ENCODE measurements at regions not wholly inside any gene's neighbourhood (a gene's known extent, or its start where the extent isn't known, plus 50 kb on each side); places are given as distances from the start of the nearest gene placed in this dataset.

DNA sequence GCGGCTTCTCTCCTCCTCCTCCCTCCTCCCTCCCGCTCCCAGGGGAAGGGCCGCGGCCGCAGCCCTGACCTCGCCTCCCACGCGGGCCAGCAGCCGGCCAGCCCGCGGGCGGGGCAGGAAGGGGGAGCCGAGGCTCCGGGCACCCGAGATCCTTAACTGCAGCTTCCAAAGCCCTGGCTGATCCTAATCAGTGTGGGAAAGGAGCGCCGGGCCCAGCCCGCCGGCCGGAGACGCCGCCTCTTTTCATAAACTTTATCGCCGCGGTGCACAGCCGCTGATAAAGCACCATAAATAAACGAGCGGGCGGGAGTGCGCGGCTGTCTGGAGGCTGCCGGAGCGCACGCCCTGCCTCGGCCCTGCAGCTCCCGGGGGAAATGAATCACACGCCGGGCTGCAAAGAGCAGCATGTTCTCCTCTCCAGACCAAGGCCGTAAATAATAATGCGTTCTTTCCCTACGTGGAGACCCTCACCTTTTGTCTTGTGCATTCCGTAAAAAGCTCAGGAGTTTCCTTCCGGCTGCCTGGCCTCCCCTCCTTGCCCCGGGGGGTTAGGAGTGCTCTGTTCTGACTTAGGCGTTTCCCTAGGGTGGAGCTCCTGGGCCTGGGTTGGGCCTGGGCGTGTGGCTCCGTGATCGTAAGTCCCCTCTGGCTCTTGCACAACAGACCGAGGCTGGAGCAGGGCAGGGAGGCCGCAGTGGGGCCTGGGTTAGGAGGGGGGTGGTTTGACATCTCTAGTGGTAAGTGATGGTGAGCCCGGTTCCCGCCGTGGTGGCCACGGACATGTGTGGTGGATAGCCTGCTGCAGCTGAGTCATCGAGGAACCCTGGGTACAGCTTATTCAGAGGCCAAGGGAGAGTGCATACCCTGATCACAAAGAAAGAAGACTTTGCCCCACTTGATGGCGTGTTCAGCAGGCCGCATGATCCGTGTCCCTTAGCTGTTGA is 132.6 kb upstream of the HES1 start:
- Histone ChIP-seq H4K20me1 (ENCODE audit: insufficient read depth, low read length) (no peaks in the 10 kb centered on the region), H3K9ac (ENCODE audit: low read depth, low read length) (no peak overlapping the region), H3K4me3 (ENCODE audit: low read depth in 1 of 2, low read length in 2 of 2) (no peak overlapping the region), H3K27ac (ENCODE audit: low read length) (no peak overlapping the region), H3K27me3 (ENCODE audit: insufficient read depth, low read length, poor library complexity) (peaks cover 36% of the 10 kb centered on the region), H2AFZ (ENCODE audit: low read depth, low read length) (no peak overlapping the region), H3K4me1 (ENCODE audit: insufficient read depth, low read length) (no peaks in the 10 kb centered on the region), H3K79me2 (ENCODE audit: insufficient read depth, low read length) (no peaks in the 10 kb centered on the region), H3K36me3 (ENCODE audit: insufficient read depth, low read length) (no peaks in the 10 kb centered on the region), H3K9me3 (ENCODE audit: insufficient read depth, low read length, severe bottlenecking) (no peaks in the 10 kb centered on the region), H3K4me2 (ENCODE audit: insufficient read depth, low read length) (no peak overlapping the region; the same call in 1 of the 2 replicates)
- ATAC-seq (ENCODE audit: insufficient read depth, low read depth) = peak; percentile 79
- TF ChIP-seq EZH2 (IDR thresholded peaks at IDR 0.05; ENCODE audit: borderline replicate concordance, low read depth, low read length, severe bottlenecking) = peak; percentile 53
- TF ChIP-seq, protein P1, sequence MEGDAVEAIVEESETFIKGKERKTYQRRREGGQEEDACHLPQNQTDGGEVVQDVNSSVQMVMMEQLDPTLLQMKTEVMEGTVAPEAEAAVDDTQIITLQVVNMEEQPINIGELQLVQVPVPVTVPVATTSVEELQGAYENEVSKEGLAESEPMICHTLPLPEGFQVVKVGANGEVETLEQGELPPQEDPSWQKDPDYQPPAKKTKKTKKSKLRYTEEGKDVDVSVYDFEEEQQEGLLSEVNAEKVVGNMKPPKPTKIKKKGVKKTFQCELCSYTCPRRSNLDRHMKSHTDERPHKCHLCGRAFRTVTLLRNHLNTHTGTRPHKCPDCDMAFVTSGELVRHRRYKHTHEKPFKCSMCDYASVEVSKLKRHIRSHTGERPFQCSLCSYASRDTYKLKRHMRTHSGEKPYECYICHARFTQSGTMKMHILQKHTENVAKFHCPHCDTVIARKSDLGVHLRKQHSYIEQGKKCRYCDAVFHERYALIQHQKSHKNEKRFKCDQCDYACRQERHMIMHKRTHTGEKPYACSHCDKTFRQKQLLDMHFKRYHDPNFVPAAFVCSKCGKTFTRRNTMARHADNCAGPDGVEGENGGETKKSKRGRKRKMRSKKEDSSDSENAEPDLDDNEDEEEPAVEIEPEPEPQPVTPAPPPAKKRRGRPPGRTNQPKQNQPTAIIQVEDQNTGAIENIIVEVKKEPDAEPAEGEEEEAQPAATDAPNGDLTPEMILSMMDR (IDR thresholded peaks at IDR 0.05; ENCODE audit: borderline replicate concordance, extremely low read depth, low read length, poor library complexity, severe bottlenecking) = no peak
- DNase-seq = peak; percentile 21

DNA sequence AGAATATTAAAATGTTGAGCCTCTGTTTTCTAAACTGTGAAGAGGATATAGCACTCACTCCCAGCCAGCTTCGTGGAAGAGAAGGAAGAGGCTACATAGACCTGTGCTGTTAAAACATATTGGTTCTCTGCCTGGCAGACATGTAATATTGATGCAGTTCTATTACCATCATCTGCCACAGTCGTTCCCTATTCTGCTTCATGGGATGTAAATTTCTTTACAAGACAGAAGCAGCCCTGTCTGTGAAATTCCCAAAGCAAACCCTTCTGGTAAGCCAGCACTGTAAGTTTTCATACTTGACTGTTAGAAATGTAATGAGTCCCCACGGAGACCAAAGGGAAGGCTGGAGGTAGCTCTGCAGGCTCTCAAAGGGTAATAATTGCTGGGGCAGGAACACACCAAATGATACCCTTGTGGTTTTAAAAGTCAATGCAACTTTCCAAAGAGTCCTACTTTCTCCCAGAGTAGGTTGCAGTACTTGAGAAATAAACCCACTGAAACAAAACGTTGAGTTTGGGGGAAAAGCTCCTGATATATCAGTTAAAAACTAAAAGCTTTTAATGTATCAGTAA is 129.9 kb upstream of the HES1 start:
- H3K9ac ChIP-seq (ENCODE audit: low read depth, low read length) = no peak overlapping the region
- H4K20me1 ChIP-seq (ENCODE audit: insufficient read depth, low read length) = no peaks in the 10 kb centered on the region
- no peak overlapping the region for H2AFZ ChIP-seq (ENCODE audit: low read depth, low read length)
- no peaks in the 10 kb centered on the region for H3K9me3 ChIP-seq (ENCODE audit: insufficient read depth, low read length, severe bottlenecking)
- ATAC-seq (ENCODE audit: insufficient read depth, low read depth) (no peak), DNase-seq (no peak)
- H3K27me3 ChIP-seq (ENCODE audit: insufficient read depth, low read length, poor library complexity) = peaks cover 48% of the 10 kb centered on the region
- H3K4me1 ChIP-seq (ENCODE audit: insufficient read depth, low read length) = no peaks in the 10 kb centered on the region
- H3K36me3 ChIP-seq (ENCODE audit: insufficient read depth, low read length) = no peaks in the 10 kb centered on the region
- H3K27ac ChIP-seq (ENCODE audit: low read length) = no peak overlapping the region
- TF ChIP-seq, protein P1 (IDR thresholded peaks at IDR 0.05; ENCODE audit: borderline replicate concordance, extremely low read depth, low read length, poor library complexity, severe bottlenecking) = no peak
- no peak for TF ChIP-seq EZH2 (IDR thresholded peaks at IDR 0.05; ENCODE audit: borderline replicate concordance, low read depth, low read length, severe bottlenecking)
- no peaks in the 10 kb centered on the region for H3K79me2 ChIP-seq (ENCODE audit: insufficient read depth, low read length)
- H3K4me3 ChIP-seq (ENCODE audit: low read depth in 1 of 2, low read length in 2 of 2) = no peak overlapping the region
- no peak overlapping the region for H3K4me2 ChIP-seq (ENCODE audit: insufficient read depth, low read length)

DNA sequence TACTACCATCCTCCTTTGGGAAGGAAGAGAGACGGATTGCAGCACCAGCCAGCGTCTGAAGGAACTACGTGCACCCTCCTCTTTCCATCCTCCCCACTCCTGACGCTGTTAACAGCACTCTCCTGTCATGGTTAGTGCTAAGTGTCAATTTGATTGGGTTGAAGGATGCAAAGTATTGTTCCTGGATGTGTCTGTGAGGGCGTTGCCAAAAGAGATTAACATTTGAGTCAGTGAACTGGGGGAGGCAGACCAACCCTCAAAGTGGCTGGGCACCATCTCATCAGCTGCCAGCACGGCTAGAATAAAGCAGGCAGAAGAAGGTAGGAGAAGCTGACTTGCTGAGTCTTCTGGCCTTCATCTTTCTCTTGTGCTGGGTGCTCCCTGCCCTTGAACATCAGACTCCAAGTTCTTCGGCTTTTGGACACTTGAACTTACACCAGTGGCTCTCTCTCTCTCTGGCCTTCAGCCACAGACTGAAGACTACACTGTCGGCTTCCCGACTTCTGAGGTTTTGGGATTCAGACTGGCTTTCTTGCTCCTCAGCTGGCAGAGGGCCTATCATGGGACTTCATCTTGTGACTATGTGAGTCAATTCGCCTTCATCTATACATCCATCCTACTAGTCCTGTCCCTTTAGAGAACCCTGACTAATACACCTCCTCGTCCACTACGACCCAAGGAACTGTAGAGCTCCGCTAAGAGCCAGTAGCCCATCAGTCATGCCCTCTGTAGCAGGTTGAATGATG is 128.2 kb upstream of the HES1 start:
- Histone ChIP-seq H3K9me3 (ENCODE audit: insufficient read depth, low read length, severe bottlenecking) (no peaks in the 10 kb centered on the region), H3K36me3 (ENCODE audit: insufficient read depth, low read length) (no peaks in the 10 kb centered on the region), H3K9ac (ENCODE audit: low read depth, low read length) (no peak overlapping the region), H3K27ac (ENCODE audit: low read length) (no peak overlapping the region), H4K20me1 (ENCODE audit: insufficient read depth, low read length) (no peaks in the 10 kb centered on the region), H3K27me3 (ENCODE audit: insufficient read depth, low read length, poor library complexity) (peaks cover 42% of the 10 kb centered on the region), H3K4me3 (ENCODE audit: low read depth in 1 of 2, low read length in 2 of 2) (no peak overlapping the region), H3K4me2 (ENCODE audit: insufficient read depth, low read length) (no peak overlapping the region), H3K4me1 (ENCODE audit: insufficient read depth, low read length) (no peaks in the 10 kb centered on the region), H2AFZ (ENCODE audit: low read depth, low read length) (no peak overlapping the region), H3K79me2 (ENCODE audit: insufficient read depth, low read length) (no peaks in the 10 kb centered on the region)
- TF ChIP-seq, protein P1 (IDR thresholded peaks at IDR 0.05; ENCODE audit: borderline replicate concordance, extremely low read depth, low read length, poor library complexity, severe bottlenecking) = no peak
- TF ChIP-seq EZH2 (IDR thresholded peaks at IDR 0.05; ENCODE audit: borderline replicate concordance, low read depth, low read length, severe bottlenecking) = no peak
- no peak for DNase-seq
- no peak for ATAC-seq (ENCODE audit: insufficient read depth, low read depth)
